ENCODE measurements at regions not wholly inside any gene's neighbourhood (a gene's known extent, or its start where the extent isn't known, plus 50 kb on each side); places are given as distances from the start of the nearest gene placed in this dataset.

GRCh38 chr9:16315720-16316119, 554.8 kb downstream of the BNC2 start:
- DNase-seq: no peak

- no peak for DNase-seq
Measured at GRCh38 chr9:16316456-16316855, 554.0 kb downstream of the BNC2 start.

GRCh38 chr9:16316911-16317817, 553.3 kb downstream of the BNC2 start:
- no peak for DNase-seq

GRCh38 chr9:16318516-16319060, 551.9 kb downstream of the BNC2 start:
- DNase-seq: no peak

GRCh38 chr9:16319646-16320045, 550.8 kb downstream of the BNC2 start:
- no peak for DNase-seq

GRCh38 chr9:16320338-16320902, 550.0 kb downstream of the BNC2 start:
- DNase-seq: no peak

- no peak for DNase-seq
Measured at GRCh38 chr9:16321461-16322119, 548.9 kb downstream of the BNC2 start.

- no peak for DNase-seq
Measured at GRCh38 chr9:16322849-16323248, 547.6 kb downstream of the BNC2 start.

- DNase-seq: no peak
Measured at GRCh38 chr9:16325966-16326365, 544.5 kb downstream of the BNC2 start.

- DNase-seq: no peak
Measured at GRCh38 chr9:16328349-16328748, 542.1 kb downstream of the BNC2 start.

GRCh38 chr9:16329671-16330113, 540.8 kb downstream of the BNC2 start:
- no peak for DNase-seq

GRCh38 chr9:16331031-16331430, 539.4 kb downstream of the BNC2 start:
- no peak for DNase-seq

GRCh38 chr9:16331527-16331926, 538.9 kb downstream of the BNC2 start:
- DNase-seq: no peak

GRCh38 chr9:16333691-16334090, 536.8 kb downstream of the BNC2 start:
- DNase-seq: no peak

GRCh38 chr9:16335788-16336580, 534.5 kb downstream of the BNC2 start:
- DNase-seq: no peak

GRCh38 chr9:16336833-16337232, 533.6 kb downstream of the BNC2 start:
- DNase-seq: no peak

GRCh38 chr9:16337322-16338029, 533.0 kb downstream of the BNC2 start:
- no peak for DNase-seq

- no peak for DNase-seq
Measured at GRCh38 chr9:16341177-16341576, 529.3 kb downstream of the BNC2 start.

GRCh38 chr9:16342246-16343020, 528.0 kb downstream of the BNC2 start:
- DNase-seq: no peak

- no peak for DNase-seq
Measured at GRCh38 chr9:16343249-16344237, 526.9 kb downstream of the BNC2 start.
